ENCODE measurements at regions not wholly inside any gene's neighbourhood (a gene's known extent, or its start where the extent isn't known, plus 50 kb on each side); places are given as distances from the start of the nearest gene placed in this dataset.

- H3K79me1 ChIP-seq (ENCODE audit: low read depth in 1 of 2, low read length in 2 of 2): no peaks in the 10 kb centered on the region
- no peak overlapping the region for H3K14ac ChIP-seq (replicated peaks; ENCODE audit: low read depth, low read length)
- H3K9ac ChIP-seq (ENCODE audit: low read depth, low read length): no peak overlapping the region
- H2AK9ac ChIP-seq (replicated peaks; ENCODE audit: low read depth, low read length, poor library complexity): no peak overlapping the region
- dilution Hi-C loops (cut with HindIII; ENCODE audit: low sequenced_read_pairs, unreplicated experiment) (no loop called here), in situ Hi-C loops (cut with MboI; ENCODE audit: low sequenced_read_pairs) (no loop called here), intact Hi-C loops (cut with micrococcal nuclease) (no loop called here)
- TF ChIP-seq BHLHE40 (IDR thresholded peaks at IDR 0.05; ENCODE audit: low read depth, low read length) (no peak), RCOR1 (IDR thresholded peaks at IDR 0.05; ENCODE audit: insufficient replicate concordance, low read length) (no peak), POLR2A (IDR thresholded peaks at IDR 0.05; ENCODE audit: low read depth, low read length) (no peak)
- TF ChIP-seq, protein P1, sequence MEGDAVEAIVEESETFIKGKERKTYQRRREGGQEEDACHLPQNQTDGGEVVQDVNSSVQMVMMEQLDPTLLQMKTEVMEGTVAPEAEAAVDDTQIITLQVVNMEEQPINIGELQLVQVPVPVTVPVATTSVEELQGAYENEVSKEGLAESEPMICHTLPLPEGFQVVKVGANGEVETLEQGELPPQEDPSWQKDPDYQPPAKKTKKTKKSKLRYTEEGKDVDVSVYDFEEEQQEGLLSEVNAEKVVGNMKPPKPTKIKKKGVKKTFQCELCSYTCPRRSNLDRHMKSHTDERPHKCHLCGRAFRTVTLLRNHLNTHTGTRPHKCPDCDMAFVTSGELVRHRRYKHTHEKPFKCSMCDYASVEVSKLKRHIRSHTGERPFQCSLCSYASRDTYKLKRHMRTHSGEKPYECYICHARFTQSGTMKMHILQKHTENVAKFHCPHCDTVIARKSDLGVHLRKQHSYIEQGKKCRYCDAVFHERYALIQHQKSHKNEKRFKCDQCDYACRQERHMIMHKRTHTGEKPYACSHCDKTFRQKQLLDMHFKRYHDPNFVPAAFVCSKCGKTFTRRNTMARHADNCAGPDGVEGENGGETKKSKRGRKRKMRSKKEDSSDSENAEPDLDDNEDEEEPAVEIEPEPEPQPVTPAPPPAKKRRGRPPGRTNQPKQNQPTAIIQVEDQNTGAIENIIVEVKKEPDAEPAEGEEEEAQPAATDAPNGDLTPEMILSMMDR (conservative IDR thresholded peaks at IDR 0.05; ENCODE audit: low read depth, low read length): no peak
- WGBS, 2 experiments (ENCODE audit: extremely low coverage in 2 of 2, insufficient read length in 1 of 2): no CpG with 5 or more reads among the region's 6 CpGs
- H3K18ac ChIP-seq (ENCODE audit: low read depth, low read length): no peak overlapping the region
- H3K4me1 ChIP-seq (ENCODE audit: control insufficient read depth, insufficient read depth, low read length): no peaks in the 10 kb centered on the region
- no peak overlapping the region for H2BK5ac ChIP-seq (ENCODE audit: low read depth, low read length, poor library complexity, severe bottlenecking)
- no peaks in the 10 kb centered on the region for H3K27me3 ChIP-seq (ENCODE audit: control insufficient read depth, insufficient read depth, low read length)
- H2BK20ac ChIP-seq (ENCODE audit: low read depth, low read length): no peak overlapping the region
- no peak overlapping the region for H3K4me3 ChIP-seq (ENCODE audit: insufficient read depth, low read depth, low read length)
- no peaks in the 10 kb centered on the region for H3K36me3 ChIP-seq (ENCODE audit: control insufficient read depth, insufficient read depth, low read length)
- no peak overlapping the region for H3K4ac ChIP-seq (ENCODE audit: low read depth, low read length)
- H4K20me1 ChIP-seq (ENCODE audit: insufficient read depth, low read length): no peaks in the 10 kb centered on the region
- POLR2A ChIA-PET (ENCODE audit: unreplicated experiment): no interaction called here
- no TSS peak for BruUV-seq (replicated peaks)
- no peaks in the 10 kb centered on the region for H3K9me3 ChIP-seq (ENCODE audit: control insufficient read depth, insufficient read depth, low read length)
- H2AFZ ChIP-seq (replicated peaks; ENCODE audit: low read length, poor library complexity): no peak overlapping the region
- H3K56ac ChIP-seq (ENCODE audit: extremely low read depth, insufficient read depth, low read length): no peak overlapping the region
- H4K91ac ChIP-seq (ENCODE audit: insufficient read depth, low read depth, low read length): no peak overlapping the region
- no peak overlapping the region for H3K23ac ChIP-seq (ENCODE audit: low read depth, low read length)
- no peak overlapping the region for H2BK120ac ChIP-seq (ENCODE audit: low read depth, low read length)
- DNase-seq: no peak
- H3K4me2 ChIP-seq (ENCODE audit: low read depth, low read length): no peak overlapping the region
- no peak overlapping the region for H3K27ac ChIP-seq (ENCODE audit: insufficient read depth, low read length)
- CTCF ChIA-PET: no interaction called here
- no peaks in the 10 kb centered on the region for H3K9me1 ChIP-seq (ENCODE audit: insufficient read depth, low read length)
- no peak overlapping the region for H4K5ac ChIP-seq (ENCODE audit: low read depth, low read length)
- H2AK5ac ChIP-seq (ENCODE audit: low read depth, low read length): no peak overlapping the region
- no peak overlapping the region for H2BK15ac ChIP-seq (ENCODE audit: low read depth, low read length)
- no peak overlapping the region for H4K8ac ChIP-seq (ENCODE audit: low read depth in 2 of 2, low read length in 2 of 2)
- no peak; the same call in 1 of the 2 replicates for ATAC-seq (ENCODE audit: low read depth)
These were observed 425.7 kb upstream of the ZFP42 start for GRCh38 chr4:187569871-187570270.
